ENCODE measurements at regions not wholly inside any gene's neighbourhood (a gene's known extent, or its start where the extent isn't known, plus 50 kb on each side); places are given as distances from the start of the nearest gene placed in this dataset.
"Not testable (repeated sequence)": the region's sequence is repeated elsewhere in the genome, so short reads cannot be mapped to it uniquely, and the experiment has no call there.

DNA sequence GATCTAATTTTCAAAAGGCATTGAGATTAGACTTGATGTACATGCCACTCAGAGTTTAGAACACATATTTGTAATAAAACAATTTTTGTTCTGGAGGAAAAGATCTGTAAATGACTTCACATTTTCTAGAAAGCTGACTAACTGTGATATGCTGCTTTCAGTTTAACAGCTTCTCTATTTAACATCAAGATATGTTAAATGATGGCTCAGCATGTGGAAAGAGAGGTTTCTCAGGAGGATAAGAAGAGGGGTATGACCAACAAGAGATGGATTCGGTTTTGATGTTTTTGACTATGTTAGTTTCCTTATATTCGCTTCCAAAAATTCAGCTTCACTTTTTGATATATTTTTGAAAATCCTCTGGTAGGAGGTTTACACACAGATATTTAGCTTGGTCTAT lies 698.7 kb downstream of the GLUD2 start:
- no peak for DNase-seq

DNA sequence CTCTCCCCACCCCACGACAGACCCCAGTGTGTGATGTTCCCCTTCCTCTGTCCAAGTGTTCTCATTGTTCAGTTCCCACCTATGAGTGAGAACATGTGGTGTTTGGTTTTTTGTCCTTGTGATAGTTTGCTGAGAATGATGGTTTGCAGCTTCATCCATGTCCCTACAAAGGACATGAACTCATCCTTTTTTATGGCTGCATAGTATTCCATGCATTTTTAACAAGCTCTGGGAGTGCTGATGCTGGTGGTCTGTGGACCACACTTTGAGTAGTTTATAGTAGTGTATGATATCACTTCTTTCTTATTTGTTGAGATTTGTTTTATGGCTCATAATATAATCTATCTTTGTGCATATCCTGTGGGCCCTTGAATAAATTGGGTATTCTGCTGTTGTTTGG lies 706.2 kb downstream of the GLUD2 start:
- DNase-seq = not testable (repeated sequence)

DNA sequence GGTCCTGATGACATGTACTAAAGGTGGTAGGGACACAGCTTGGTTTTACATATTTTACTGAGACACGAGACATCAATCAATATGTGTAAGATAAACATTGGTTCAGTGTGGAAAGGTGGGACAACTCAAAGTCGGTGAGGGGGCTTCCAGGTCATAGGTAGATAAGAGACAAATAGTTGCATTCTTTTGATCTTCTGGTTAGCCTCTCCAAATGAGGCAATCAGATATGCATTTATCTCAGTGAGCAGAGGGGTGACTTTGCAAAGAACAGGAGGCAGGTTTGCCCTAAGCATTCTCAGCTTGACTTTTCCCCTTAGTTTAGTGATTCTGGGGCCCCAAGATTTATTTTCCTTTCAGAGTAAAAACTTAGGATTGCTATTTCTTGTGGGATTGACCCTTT lies 706.9 kb downstream of the GLUD2 start:
- no peak for DNase-seq

DNA sequence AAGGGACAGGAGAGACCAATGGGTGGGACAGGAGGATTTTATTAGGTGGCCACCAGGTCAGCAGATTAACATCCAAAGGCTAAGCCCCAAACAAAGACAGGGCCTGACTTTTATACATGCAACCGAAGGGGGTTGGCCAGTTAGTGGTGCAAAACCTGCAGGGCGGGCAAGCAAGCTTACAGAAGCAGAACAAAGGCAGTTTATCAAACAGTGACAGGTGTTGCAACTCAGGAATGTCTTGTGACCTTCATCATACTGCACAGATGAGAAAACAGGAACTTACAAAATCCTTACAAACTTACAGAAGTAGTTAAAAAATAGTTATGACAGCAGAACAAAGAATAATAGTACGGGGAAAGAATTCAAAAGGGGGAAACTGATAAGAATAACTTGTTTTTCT lies 708.1 kb downstream of the GLUD2 start:
- no peak for DNase-seq

DNA sequence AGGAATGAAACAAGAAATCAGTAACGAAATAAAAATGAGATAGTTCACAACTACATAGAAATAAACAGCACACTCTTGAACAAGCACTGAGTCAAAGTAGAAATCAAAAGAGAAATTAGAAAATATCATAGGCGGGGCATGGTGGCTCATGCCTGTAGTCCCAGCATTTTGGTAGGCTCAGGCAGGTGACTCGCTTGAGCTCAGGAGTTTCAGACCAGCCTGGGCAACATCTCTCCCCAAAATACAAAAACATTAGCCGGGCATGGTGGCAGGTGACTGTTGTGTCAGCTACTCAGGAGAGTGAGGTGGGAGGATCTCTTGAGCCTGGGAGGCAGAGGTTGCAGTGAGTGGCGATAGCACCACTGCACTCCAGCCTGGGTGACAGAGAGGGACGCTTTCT lies 714.4 kb downstream of the GLUD2 start:
- DNase-seq = no peak

DNA sequence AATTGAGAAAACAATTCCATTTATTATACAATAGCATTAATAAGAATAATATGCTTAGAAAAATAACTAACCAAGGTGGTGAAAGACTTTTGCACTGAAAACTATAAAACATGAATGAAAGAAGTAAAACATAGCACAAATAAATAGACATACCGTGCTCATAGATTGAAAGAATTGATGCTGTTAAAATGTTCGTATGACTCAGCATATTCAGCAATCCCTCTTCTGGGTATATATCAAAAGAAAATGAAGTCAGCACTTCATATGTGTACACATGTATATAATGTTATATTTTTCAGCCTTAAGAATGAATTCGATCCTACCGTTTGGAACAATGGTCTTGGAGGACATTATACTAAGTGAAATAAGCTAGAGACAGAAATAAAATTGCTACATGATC lies 716.3 kb downstream of the GLUD2 start:
- DNase-seq = no peak

DNA sequence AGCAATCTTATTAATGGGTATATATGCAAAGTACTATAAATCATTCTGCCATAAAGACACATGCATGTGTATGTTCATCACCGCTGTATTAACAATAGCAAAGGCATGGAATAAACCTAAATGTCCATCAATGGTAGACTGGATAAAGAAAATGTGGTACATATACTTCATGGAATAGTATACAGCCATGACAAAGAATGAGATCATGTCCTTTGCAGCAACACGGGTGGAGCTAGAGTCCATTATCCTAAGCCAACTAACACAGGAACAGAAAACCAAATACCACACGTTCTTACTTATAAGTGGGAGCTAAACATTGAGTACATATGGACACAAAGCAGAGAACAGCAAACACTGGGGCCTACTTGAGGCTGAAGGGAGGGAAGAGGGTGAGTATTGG lies 720.8 kb downstream of the GLUD2 start:
- DNase-seq = not testable (repeated sequence)

DNA sequence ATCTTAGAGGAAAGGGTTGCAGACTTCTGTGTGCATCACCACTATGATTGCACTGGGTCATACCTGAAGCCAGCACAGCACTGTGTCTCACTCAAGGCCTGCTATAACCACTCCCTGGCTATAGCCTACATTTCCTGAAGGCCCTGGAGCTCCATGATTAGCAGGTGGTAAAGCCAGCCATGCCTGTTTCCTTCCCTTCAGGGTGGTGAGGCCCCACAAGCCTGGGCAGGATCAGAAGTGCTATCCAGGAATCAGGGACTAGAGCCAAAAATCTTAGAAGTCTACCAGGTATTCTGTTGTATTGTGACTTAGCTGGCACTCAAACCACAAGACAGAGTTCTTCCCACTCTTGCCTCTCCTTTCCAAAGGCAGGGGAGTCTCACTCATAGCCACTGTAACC lies 734.6 kb downstream of the GLUD2 start:
- DNase-seq = no peak

DNA sequence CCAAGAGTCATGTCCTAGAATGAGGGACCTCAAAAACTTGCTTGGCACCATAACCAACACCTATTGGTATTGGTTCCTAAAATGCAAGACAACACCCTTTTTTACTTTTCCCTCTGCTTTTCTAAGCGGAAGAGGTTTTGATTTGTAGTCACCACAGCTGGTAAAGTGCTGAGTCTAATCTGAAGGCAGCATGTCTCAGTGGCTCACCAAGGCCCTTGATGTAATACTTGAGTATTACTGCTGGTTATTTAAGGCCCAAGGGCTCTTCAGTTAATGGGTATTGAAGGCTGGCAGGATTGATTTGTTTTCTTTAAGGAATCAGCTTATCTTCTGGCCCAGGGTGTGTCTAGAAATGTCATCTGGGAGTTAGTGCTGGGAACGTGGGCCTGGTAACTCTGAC lies 735.1 kb downstream of the GLUD2 start:
- no peak for DNase-seq

DNA sequence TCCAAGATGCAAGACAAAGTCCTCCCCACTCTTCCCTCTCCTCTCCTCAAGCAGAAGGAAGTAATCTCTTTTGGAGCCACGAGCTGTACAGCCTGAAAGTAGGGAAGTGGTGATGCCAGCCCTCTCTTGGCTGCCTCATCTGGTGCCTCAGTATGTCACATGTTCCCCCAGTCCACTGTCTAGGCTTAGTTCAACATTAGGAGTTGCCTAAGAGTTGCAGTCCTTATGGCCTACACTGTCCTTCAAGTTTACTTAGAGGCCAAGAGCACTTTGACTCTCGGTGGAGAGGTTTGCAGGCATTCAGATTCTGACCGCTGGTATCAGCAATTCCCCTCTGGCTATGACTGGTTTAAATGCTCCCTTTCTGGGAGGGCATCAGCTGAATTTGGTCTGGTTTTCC lies 735.6 kb downstream of the GLUD2 start:
- no peak for DNase-seq

DNA sequence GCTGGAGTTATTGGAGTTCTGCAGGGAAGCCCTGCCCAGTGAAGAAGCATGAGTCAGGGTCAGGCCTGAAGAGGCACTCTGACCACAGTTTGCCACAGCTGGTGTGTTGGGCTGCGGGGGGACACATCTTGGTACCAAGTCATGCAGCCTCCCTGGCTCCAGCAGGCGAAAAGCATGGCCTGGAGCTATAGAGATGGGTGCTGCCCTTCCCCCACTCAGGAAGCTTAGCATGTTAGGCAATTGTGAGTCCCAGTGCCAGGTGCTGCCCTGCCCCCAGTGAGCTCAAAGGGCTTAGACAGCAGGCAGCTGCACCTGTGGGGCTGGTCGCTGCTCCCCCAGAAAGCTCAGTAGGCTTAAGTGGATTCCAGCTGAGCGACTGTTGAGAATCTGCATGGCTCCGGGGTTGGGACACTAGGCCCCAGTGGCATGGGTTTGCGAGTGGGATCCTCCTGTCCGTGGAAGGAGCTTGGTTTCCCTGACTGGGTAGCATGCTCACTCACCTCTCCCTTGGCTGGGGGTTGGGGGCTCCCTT lies 755.5 kb downstream of the GLUD2 start:
- no peak for DNase-seq

DNA sequence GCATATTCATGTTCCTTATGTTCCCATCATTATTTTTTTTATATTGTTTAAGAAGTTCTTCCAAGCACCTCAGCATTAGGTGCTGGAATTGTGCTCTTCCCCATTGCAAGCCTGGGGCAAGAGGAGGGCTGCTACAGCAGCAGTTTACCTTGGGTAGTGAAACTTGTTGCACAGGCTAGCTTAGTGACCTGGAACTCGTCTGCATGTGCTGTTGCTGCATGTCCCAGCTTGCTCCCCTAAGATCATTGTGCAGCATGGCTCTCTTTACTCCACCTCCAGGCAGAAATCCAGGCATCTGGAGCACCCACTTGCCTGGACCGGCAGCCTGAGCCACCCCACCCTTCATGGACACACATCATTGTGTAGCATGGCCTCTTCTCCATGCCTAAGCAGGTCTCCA lies 776.0 kb downstream of the GLUD2 start:
- DNase-seq = no peak

DNA sequence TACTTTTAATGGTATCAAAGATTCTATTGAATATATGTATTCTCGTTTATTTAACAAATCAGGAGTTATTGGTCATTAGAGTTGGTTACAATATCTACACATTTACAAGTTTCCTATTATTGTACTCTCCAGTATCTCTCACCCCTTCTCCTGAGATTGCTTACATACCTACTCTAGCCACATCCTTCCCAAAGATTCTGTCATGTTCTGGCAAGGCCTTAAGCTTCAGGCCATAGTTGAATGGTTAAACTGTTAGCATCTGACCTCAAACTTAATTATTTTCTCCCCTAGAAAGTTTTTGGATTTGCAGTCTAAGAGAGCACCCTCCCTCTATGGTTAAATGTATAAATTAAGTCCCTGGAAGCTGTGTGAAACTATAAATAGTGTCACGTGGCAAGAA lies 784.2 kb downstream of the GLUD2 start:
- DNase-seq = no peak

DNA sequence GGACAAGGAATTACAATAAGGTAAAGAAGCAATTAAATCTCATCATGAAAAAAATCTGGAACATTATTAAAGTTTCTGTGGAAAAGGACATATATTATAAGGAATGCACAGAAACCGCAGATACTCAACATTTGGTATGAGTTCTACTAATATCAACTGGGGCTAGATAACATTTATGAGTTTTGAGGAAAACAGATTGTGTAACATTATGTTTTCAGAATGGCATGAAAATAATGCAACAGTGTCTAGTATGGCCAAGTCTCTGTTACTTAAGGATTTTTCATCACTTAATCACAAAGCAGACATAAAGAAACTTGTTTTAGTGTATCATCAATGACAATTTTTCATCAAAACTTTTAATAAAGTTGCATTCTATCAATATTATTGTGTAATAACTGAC lies 785.0 kb downstream of the GLUD2 start:
- DNase-seq = no peak

DNA sequence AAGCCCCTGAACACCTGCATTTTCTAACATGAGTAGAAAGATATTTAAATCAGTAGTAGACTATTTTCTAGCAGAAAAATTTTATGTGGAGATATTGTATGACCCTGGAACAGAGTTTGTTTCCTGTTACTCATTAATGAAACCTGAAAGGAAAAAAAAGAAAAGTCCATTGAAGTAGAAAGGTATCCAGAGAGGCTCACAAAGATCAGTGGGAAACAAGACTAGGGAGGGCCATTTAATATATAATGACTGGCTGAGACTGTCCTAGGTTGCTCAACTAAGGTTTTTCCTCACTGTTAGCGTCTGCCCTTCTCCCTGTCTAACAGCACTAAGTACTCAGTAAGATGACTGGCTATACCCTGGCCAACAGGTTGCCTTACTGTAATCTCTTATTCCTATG lies 788.6 kb downstream of the GLUD2 start:
- no peak for DNase-seq

DNA sequence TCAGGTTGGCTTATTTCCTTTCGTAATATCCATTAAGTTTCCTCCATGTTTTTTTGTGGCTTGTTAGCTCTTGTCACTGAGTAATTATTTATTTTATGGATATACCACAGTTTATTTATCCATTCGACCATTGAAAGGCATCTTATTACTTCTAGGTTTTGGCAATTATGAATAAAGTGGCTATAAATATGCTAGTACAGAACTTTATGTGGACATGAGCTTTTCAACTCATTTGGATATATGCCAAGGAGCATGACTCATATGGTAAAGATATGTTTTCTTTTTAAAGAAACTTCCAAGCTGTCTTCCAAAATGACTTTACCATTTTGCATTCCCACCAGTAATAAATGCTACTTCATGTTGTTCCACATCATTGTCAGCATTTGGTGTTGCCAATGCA lies 803.6 kb downstream of the GLUD2 start:
- DNase-seq = no peak

DNA sequence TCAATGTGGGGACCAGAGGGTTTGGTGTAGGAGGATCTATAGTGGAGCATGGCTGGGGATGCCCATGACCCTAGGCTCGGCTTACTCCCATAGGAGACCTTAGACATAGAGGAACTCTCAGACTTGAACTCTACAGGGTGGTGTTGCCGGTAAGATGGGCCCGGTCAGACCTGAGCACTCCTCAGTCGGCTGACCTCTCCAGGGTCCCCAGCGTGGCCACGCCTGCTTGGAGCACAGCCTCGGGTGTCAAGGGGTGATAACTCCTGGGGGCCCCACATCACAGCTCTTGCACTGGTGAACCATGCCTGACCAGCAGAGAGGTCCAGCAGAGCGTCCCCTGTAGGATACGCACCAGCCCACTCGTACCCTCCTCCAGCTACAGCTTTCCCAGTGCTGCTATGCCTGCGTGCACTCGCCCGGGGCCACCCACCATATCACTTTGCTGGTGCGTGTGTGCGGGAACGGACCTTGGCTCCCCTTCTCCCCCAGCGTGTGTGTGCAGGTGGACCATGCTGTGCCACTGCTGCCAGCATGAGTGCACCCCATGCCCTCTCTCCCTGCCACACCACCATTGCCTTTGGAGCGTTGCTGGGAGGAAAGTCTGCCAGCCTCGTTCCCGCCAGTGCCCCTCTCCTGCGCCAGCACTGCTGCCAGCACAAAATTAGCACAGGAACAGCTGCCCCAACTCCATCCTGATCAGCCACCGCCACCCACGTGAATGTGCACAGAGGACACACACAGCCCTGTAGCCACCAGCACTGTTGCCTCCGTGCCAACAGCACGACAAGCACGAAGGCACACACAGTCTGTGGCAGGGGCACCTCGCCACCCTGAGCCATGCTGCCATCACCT lies 806.6 kb downstream of the GLUD2 start:
- DNase-seq = no peak

DNA sequence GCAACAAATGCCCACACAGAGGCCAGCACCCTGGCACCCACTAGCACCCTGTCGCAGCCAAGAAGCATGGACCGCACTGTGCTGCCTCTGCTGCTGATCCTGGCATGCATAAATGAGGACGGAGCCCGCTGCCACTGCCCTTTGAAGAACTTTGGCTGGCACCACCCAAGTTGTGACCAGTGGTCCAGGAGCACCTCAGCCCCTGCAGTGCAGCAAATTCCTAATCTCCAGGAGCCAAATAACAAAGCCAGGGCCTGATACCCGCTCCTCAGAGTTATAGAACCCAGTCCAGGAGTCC lies 807.2 kb downstream of the GLUD2 start:
- no peak for DNase-seq

DNA sequence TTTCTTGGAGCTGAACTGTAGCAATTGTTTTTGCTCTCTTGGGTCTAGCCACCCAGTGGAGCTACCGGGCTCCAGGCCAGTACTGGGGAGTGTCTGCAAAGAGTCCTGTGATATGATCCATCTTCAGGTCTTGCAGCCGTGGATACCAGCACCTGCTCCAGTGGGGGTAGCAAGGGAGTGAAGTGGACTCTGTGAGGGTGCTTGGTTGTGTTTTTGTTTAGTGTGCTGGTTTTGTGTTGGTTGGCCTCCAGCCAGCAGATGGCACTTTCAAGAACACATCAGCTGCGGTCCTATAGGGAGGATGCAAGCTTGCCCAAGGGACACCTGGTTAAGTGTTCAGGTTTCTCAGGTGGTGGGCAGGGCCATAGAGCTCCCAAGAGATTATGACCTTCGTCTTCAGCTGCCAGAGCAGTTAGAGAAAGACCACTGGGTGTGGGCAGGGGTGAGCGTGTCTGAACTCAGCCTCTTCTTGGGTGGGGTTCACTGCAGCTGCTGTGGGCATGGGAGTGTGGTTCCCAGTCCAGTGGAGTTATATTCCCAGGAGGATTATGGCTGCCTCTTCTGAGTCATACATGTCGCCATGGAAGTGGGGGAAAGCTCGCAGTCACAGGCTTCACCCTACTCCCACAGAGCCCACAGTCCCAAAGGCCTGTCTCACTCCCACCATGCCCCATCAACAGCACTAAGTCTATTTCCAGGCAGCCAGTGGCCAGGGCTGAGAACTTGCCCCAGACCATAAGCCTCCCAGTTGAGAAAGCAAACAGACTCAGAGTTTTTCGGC lies 811.6 kb downstream of the GLUD2 start:
- no peak for DNase-seq

DNA sequence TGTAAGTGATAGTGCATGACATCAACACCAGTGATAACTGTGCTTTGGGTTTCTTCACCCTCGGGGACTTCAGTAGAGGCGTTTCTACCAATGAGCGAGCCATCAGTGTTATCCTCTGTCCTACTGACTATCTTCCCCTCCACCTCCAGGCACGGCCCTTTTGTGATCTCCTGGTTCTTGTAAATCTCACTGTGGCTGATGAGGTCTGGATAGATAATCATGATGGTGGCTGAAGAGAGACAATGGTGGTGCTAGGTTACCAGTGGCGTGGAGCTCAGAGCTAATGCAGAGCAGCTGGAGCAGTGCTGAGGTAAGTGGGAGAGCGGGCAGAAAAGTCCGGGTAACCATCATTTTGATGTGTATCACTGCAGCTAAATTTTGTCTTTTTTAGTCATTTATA lies 816.6 kb downstream of the GLUD2 start:
- no peak for DNase-seq

DNA sequence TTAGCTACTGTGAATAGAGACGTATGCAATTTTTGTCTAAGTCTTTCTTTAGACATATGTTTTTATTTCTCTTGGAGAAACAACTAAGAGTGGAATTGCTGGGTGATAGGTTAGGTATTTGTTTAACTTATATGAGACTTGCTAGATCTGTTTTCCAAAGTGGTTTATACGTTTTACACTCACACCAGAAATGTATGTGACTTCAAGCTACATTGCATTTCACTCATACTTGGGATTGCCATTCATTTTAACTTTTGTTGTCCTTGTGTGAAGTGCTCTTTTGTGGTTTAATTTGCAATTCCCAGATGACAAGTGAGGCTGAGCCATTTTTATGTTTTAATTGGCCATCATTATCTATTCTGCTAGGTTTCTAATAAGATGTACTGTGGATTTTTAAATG lies 817.2 kb downstream of the GLUD2 start:
- no peak for DNase-seq

DNA sequence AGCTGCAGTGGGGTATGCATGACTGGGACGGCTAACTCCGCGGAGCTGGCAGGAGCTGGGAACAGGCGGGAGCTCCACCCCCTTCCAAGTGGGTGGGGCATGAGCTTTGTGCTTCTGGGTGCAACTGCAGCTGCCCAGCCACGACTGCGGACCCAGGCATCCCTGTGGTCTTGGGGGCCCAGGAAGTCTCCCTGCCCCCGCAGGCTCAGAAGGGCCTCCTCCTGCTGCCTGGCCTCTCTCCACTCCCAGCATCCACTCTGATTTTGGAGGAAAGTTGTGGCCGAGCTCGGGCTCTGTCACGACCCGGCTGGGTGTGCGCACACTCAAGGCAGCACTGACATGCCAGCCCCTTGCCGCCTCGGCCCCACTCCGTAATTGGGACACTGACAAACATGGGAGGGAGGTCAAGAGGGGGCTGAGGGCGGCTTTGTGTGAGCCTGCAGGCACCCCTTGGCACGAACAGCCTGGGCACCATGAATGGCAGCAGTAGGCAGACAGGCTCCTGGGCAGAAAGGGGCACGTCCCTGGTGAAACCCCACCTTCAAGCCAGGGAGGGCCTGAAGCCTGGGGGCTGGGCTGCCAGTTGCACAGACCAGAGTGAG lies 822.6 kb downstream of the GLUD2 start:
- no peak for DNase-seq

DNA sequence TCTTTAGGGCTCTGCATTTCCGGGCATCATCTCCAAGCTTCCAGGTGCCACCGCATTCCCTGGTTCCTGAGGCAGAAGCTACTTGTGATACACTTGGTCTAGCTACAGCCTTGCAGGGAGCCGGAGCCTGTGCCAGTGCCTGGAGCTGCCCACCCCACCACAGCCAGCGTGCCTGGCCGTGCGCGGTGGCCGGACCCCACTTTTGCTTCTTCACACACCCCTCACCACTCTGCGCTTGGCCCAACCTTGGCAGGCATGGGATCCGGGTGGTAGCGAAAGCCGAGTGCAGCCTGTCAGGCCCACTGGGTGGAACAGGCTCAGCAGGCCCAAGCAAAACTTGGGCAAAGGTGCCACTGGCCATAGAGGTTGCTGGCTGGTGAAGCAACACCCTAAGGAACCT lies 823.7 kb downstream of the GLUD2 start:
- no peak for DNase-seq

DNA sequence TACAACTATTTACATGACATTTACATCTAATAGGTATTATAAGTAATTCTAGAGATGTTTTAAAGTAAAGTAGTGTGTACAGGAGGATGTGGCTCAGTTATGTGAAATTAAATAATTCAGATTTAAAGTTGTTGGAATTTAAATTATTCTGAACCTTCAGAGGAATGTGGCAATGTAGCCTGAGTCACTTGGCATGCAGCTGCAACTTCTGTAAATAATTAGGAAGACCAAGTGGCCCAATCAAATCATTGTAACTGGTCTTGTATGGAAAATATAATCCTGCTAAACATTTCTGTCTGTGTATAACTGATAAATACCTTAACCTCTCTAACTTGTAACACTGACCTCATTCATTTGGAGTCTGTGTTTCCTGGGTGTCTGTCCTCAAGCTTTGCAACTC lies 828.9 kb downstream of the GLUD2 start:
- DNase-seq = no peak
